ENCODE measurements at regions not wholly inside any gene's neighbourhood (a gene's known extent, or its start where the extent isn't known, plus 50 kb on each side); places are given as distances from the start of the nearest gene placed in this dataset.

DNA sequence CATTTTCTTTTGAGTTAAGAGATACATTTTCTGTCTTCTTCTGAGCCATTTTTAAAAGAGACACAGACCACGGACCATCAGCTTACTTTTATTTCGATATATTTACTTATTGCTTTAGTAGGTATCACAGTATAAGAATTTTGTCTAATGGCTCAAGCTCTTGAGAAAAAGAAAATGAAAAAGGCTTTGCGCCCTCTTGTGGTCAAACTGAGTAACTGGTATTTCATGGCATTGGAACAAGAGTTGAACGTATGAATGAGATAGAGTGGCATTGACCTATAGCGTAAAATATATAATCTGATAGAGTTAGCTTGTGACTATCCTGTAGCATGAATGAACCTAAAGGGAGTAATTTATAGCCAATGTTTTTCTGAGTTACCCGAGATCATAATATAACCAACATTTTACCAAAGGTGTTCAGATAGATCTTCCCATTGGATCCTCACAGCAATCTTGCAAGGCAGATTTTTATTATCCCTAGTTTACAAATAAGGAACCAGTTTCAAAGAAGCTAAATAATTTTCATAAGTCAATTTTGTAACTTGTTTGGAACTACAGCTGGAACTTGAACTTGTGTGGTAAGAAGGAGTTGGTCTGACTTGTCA, 154.6 kb downstream of the POLR2M start:
- Histone ChIP-seq H3K4me1 (ENCODE audit: control insufficient read depth, insufficient read depth, low read length) (no peaks in the 10 kb centered on the region), H3K27ac (ENCODE audit: low read length) (no peak overlapping the region), H3K9me3 (ENCODE audit: control insufficient read depth, insufficient read depth, low read length) (no peaks in the 10 kb centered on the region; the same call in 1 of the 2 replicates), H3K36me3 (ENCODE audit: control insufficient read depth, insufficient read depth, low read length) (no peaks in the 10 kb centered on the region), H3K4me3 (ENCODE audit: low read length) (no peak overlapping the region), H3K27me3 (ENCODE audit: control insufficient read depth, insufficient read depth, low read length) (no peaks in the 10 kb centered on the region)
- WGBS (ENCODE audit: insufficient coverage, insufficient read length) = no CpG with 5 or more reads among the region's 6 CpGs
- peak; percentile 50 for DNase-seq (ENCODE audit: low read depth, low spot score)

DNA sequence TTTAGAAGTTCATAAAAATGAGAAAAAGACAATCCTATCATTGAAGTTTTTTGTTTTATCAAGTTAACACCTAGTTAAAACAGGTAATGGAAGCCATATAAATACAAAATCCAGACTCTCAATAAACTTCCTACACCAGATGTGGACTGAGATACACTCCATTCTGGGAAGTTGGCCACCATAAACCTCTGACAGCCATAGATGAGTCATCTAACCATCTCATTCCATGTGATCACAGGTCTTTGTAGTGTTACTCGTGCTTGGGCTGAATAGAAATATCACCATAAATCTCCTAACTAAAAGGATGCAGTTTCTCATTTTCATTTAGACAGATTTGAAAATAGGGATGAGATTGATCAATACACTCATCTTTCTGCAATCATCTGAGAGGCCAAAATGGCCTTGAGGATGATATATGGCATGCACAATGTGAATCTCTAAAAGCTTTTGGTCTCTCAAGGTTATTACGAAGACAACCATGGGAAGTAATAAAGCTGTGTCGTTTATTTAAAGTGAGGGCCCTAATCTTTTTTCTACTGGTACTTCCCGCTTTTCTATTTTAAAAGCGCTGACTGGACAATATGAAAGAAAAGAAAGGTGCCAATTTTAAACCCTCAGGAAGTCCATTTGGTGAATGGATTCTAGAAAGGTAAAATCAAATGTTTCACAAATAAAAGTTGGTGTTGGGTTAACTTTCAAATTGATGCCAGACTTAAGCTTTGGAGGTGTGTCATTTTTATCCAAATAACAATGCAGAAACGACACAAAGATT, 155.5 kb downstream of the POLR2M start:
- Histone ChIP-seq H3K4me3 (ENCODE audit: low read length) (no peak overlapping the region), H3K27me3 (ENCODE audit: control insufficient read depth, insufficient read depth, low read length) (no peaks in the 10 kb centered on the region), H3K4me1 (ENCODE audit: control insufficient read depth, insufficient read depth, low read length) (no peaks in the 10 kb centered on the region), H3K27ac (ENCODE audit: low read length) (no peak overlapping the region), H3K9me3 (ENCODE audit: control insufficient read depth, insufficient read depth, low read length) (no peaks in the 10 kb centered on the region; the same call in 1 of the 2 replicates), H3K36me3 (ENCODE audit: control insufficient read depth, insufficient read depth, low read length) (no peaks in the 10 kb centered on the region)
- no peak for DNase-seq (ENCODE audit: low read depth, low spot score)
- WGBS (ENCODE audit: insufficient coverage, insufficient read length) = no CpG with 5 or more reads among the region's 6 CpGs

- H3K27me3 ChIP-seq (ENCODE audit: control insufficient read depth, insufficient read depth, low read length) = no peaks in the 10 kb centered on the region
- no peak overlapping the region for H3K27ac ChIP-seq (ENCODE audit: low read length)
- WGBS (ENCODE audit: insufficient coverage, insufficient read length) = no CpG with 5 or more reads among the region's 6 CpGs
- no peak for DNase-seq (ENCODE audit: low read depth, low spot score)
- no peaks in the 10 kb centered on the region for H3K36me3 ChIP-seq (ENCODE audit: control insufficient read depth, insufficient read depth, low read length)
- H3K4me1 ChIP-seq (ENCODE audit: control insufficient read depth, insufficient read depth, low read length) = no peaks in the 10 kb centered on the region
- no peaks in the 10 kb centered on the region; the same call in 1 of the 2 replicates for H3K9me3 ChIP-seq (ENCODE audit: control insufficient read depth, insufficient read depth, low read length)
- H3K4me3 ChIP-seq (ENCODE audit: low read length) = no peak overlapping the region
These were observed 156.2 kb downstream of the POLR2M start for GRCh38 chr15:57862761-57863160.

GRCh38 chr15:57865294-57865693, 158.8 kb downstream of the POLR2M start:
- no peak overlapping the region for H3K27ac ChIP-seq (ENCODE audit: low read length)
- DNase-seq (ENCODE audit: low read depth, low spot score) = peak; percentile 9
- no CpG with 5 or more reads among the region's 3 CpGs for WGBS (ENCODE audit: insufficient coverage, insufficient read length)
- no peaks in the 10 kb centered on the region for H3K27me3 ChIP-seq (ENCODE audit: control insufficient read depth, insufficient read depth, low read length)
- no peaks in the 10 kb centered on the region for H3K36me3 ChIP-seq (ENCODE audit: control insufficient read depth, insufficient read depth, low read length)
- H3K4me1 ChIP-seq (ENCODE audit: control insufficient read depth, insufficient read depth, low read length) = no peaks in the 10 kb centered on the region
- no peak overlapping the region for H3K4me3 ChIP-seq (ENCODE audit: low read length)
- H3K9me3 ChIP-seq (ENCODE audit: control insufficient read depth, insufficient read depth, low read length) = no peaks in the 10 kb centered on the region

DNA sequence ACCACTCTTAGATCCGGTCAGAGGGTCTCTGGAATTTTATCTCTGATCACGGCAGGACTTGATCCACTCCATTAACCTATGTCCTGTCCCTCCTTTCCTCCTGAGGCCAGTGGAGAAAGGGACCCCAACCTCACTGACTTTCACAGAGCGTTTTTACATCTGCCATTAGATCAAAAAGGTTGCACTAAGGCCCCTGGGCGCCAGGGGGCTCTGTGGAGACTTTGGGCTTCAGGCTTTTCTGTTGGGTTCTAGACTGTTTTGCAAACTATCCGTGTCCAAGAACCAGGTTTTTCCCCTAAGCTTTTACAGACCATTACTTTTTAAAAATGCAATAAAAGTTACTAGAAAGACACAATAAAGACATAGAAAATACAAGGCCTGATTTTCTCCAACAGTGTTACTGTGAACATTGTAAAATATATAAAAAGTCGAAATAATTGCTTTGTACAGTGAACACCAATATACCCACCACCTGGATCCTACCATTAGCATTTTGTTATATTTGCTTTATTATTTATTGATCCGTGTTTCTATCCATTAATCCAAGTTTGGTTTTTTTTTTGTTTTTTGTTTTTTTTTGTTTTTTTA, 159.7 kb downstream of the POLR2M start:
- no peaks in the 10 kb centered on the region for H3K9me3 ChIP-seq (ENCODE audit: control insufficient read depth, insufficient read depth, low read length)
- no peaks in the 10 kb centered on the region for H3K4me1 ChIP-seq (ENCODE audit: control insufficient read depth, insufficient read depth, low read length)
- DNase-seq (ENCODE audit: low read depth, low spot score) = peak; percentile 35
- no peaks in the 10 kb centered on the region for H3K27me3 ChIP-seq (ENCODE audit: control insufficient read depth, insufficient read depth, low read length)
- no peak overlapping the region for H3K4me3 ChIP-seq (ENCODE audit: low read length)
- WGBS (ENCODE audit: insufficient coverage, insufficient read length) = no CpG with 5 or more reads among the region's 7 CpGs
- no peaks in the 10 kb centered on the region for H3K36me3 ChIP-seq (ENCODE audit: control insufficient read depth, insufficient read depth, low read length)
- H3K27ac ChIP-seq (ENCODE audit: low read length) = no peak overlapping the region

- Histone ChIP-seq H3K27me3 (ENCODE audit: control insufficient read depth, insufficient read depth, low read length) (no peaks in the 10 kb centered on the region), H3K27ac (ENCODE audit: low read length) (no peak overlapping the region), H3K9me3 (ENCODE audit: control insufficient read depth, insufficient read depth, low read length) (no peaks in the 10 kb centered on the region), H3K4me1 (ENCODE audit: control insufficient read depth, insufficient read depth, low read length) (no peaks in the 10 kb centered on the region), H3K4me3 (ENCODE audit: low read length) (no peak overlapping the region), H3K36me3 (ENCODE audit: control insufficient read depth, insufficient read depth, low read length) (no peaks in the 10 kb centered on the region)
- no CpG with 5 or more reads among the region's 16 CpGs for WGBS (ENCODE audit: insufficient coverage, insufficient read length)
- no peak for DNase-seq (ENCODE audit: low read depth, low spot score)
These were observed 161.7 kb downstream of the POLR2M start for GRCh38 chr15:57867970-57868798.

DNA sequence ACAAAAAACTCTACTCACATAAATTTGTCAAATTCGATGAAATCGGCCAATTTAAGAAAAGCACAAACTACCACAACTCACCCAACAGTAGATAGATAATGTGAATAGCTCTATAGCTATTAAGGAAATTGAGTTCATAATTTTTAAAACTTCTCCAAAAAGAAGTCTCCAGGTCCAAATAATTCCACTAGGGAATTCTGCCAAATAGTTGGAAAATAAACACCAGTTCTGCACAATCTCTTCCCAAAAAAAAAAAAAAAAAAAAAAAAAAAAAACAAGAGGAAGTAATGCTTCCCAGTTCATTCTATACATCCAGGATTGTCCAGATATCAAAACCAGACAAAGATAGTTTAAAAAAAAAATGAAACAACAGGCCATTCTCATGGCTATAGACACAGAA, 164.2 kb downstream of the POLR2M start:
- H3K36me3 ChIP-seq (ENCODE audit: control insufficient read depth, insufficient read depth, low read length) = no peaks in the 10 kb centered on the region
- DNase-seq (ENCODE audit: low read depth, low spot score) = no peak
- WGBS (ENCODE audit: insufficient coverage, insufficient read length) = no CpG with 5 or more reads among the region's 2 CpGs
- no peak overlapping the region for H3K4me3 ChIP-seq (ENCODE audit: low read length)
- no peak overlapping the region for H3K27ac ChIP-seq (ENCODE audit: low read length)
- H3K4me1 ChIP-seq (ENCODE audit: control insufficient read depth, insufficient read depth, low read length) = no peaks in the 10 kb centered on the region
- H3K9me3 ChIP-seq (ENCODE audit: control insufficient read depth, insufficient read depth, low read length) = no peaks in the 10 kb centered on the region
- H3K27me3 ChIP-seq (ENCODE audit: control insufficient read depth, insufficient read depth, low read length) = no peaks in the 10 kb centered on the region

GRCh38 chr15:57872281-57873030, 165.9 kb downstream of the POLR2M start:
- no peak overlapping the region for H3K27ac ChIP-seq (ENCODE audit: low read length)
- no peak for DNase-seq (ENCODE audit: low read depth, low spot score)

GRCh38 chr15:57873564-57874209, 167.2 kb downstream of the POLR2M start:
- no CpG with 5 or more reads among the region's 2 CpGs for WGBS (ENCODE audit: insufficient coverage, insufficient read length)

More at GRCh38 chr15:57872281-57873030, 165.9 kb downstream of the POLR2M start:
- H3K4me1 ChIP-seq (ENCODE audit: control insufficient read depth, insufficient read depth, low read length) = no peaks in the 10 kb centered on the region
- H3K9me3 ChIP-seq (ENCODE audit: control insufficient read depth, insufficient read depth, low read length) = no peaks in the 10 kb centered on the region
- no peak overlapping the region for H3K4me3 ChIP-seq (ENCODE audit: low read length)
- H3K27me3 ChIP-seq (ENCODE audit: control insufficient read depth, insufficient read depth, low read length) = no peaks in the 10 kb centered on the region
- no peaks in the 10 kb centered on the region for H3K36me3 ChIP-seq (ENCODE audit: control insufficient read depth, insufficient read depth, low read length)
- WGBS (ENCODE audit: insufficient coverage, insufficient read length) = no CpG with 5 or more reads among the region's 6 CpGs

More at GRCh38 chr15:57873564-57874209, 167.2 kb downstream of the POLR2M start:
- H3K36me3 ChIP-seq (ENCODE audit: control insufficient read depth, insufficient read depth, low read length) = no peaks in the 10 kb centered on the region
- H3K4me3 ChIP-seq (ENCODE audit: low read length) = no peak overlapping the region
- H3K4me1 ChIP-seq (ENCODE audit: control insufficient read depth, insufficient read depth, low read length) = no peaks in the 10 kb centered on the region
- H3K9me3 ChIP-seq (ENCODE audit: control insufficient read depth, insufficient read depth, low read length) = no peaks in the 10 kb centered on the region
- DNase-seq (ENCODE audit: low read depth, low spot score) = no peak
- H3K27ac ChIP-seq (ENCODE audit: low read length) = no peak overlapping the region
- H3K27me3 ChIP-seq (ENCODE audit: control insufficient read depth, insufficient read depth, low read length) = no peaks in the 10 kb centered on the region

All from iPS DF 6.9 (cell line).